ENCODE measurements at regions not wholly inside any gene's neighbourhood (a gene's known extent, or its start where the extent isn't known, plus 50 kb on each side); places are given as distances from the start of the nearest gene placed in this dataset.

- no peak for FAIRE-seq
Measured at GRCh38 chr4:119744580-119744979, 116.0 kb upstream of the PDE5A start.

- FAIRE-seq: no peak
Measured at GRCh38 chr4:119743644-119744043, 115.0 kb upstream of the PDE5A start.

GRCh38 chr4:119739796-119740195, 111.2 kb upstream of the PDE5A start:
- FAIRE-seq: no peak

GRCh38 chr4:119738901-119739300, 110.3 kb upstream of the PDE5A start:
- no peak for FAIRE-seq

GRCh38 chr4:119736559-119736958, 108.0 kb upstream of the PDE5A start:
- no peak for FAIRE-seq

- peak; percentile 38 for FAIRE-seq
Measured at GRCh38 chr4:119735165-119735651, 106.6 kb upstream of the PDE5A start.

GRCh38 chr4:119733431-119733830, 104.8 kb upstream of the PDE5A start:
- no peak for FAIRE-seq

- no peak for FAIRE-seq
Measured at GRCh38 chr4:119731778-119732177, 103.2 kb upstream of the PDE5A start.

GRCh38 chr4:119731146-119731742, 102.6 kb upstream of the PDE5A start:
- no peak for FAIRE-seq

GRCh38 chr4:119730671-119730950, 102.0 kb upstream of the PDE5A start:
- FAIRE-seq: no peak

- peak; percentile 49 for FAIRE-seq
Measured at GRCh38 chr4:119729835-119730670, 101.4 kb upstream of the PDE5A start.

GRCh38 chr4:119728692-119729593, 100.3 kb upstream of the PDE5A start:
- no peak for FAIRE-seq

- no peak for FAIRE-seq
Measured at GRCh38 chr4:119728185-119728584, 99.6 kb upstream of the PDE5A start.

GRCh38 chr4:119726505-119726904, 97.9 kb upstream of the PDE5A start:
- FAIRE-seq: no peak

GRCh38 chr4:119725688-119726330, 97.2 kb upstream of the PDE5A start:
- no peak for FAIRE-seq

GRCh38 chr4:119725011-119725410, 96.4 kb upstream of the PDE5A start:
- no peak for FAIRE-seq

- no peak for FAIRE-seq
Measured at GRCh38 chr4:119722670-119723069, 94.1 kb upstream of the PDE5A start.

- FAIRE-seq: no peak
Measured at GRCh38 chr4:119721878-119722277, 93.3 kb upstream of the PDE5A start.

- no peak for FAIRE-seq
Measured at GRCh38 chr4:119715490-119716445, 87.2 kb upstream of the PDE5A start.

GRCh38 chr4:119709418-119709817, 80.8 kb upstream of the PDE5A start:
- no peak for FAIRE-seq

- FAIRE-seq: no peak
Measured at GRCh38 chr4:119707336-119707735, 78.7 kb upstream of the PDE5A start.

GRCh38 chr4:119706804-119707203, 78.2 kb upstream of the PDE5A start:
- FAIRE-seq: no peak
